ENCODE measurements at regions not wholly inside any gene's neighbourhood (a gene's known extent, or its start where the extent isn't known, plus 50 kb on each side); places are given as distances from the start of the nearest gene placed in this dataset.

- intact Hi-C loops (cut with micrococcal nuclease), result no loop called here
Observed at GRCh38 chr1:199305053-199305452, 666.2 kb downstream of the PTPRC start.

- intact Hi-C loops (cut with micrococcal nuclease), result no loop called here
Observed at GRCh38 chr1:199307496-199308264, 668.8 kb downstream of the PTPRC start.

GRCh38 chr1:199308349-199308846 is 669.6 kb downstream of the PTPRC start:
- intact Hi-C loops (cut with micrococcal nuclease), result no loop called here

- intact Hi-C loops (cut with micrococcal nuclease), result no loop called here
Observed at GRCh38 chr1:199310708-199311107, 671.9 kb downstream of the PTPRC start.

GRCh38 chr1:199311478-199312262 is 672.8 kb downstream of the PTPRC start:
- intact Hi-C loops (cut with micrococcal nuclease), result no loop called here

GRCh38 chr1:199312626-199313025 is 673.8 kb downstream of the PTPRC start:
- intact Hi-C loops (cut with micrococcal nuclease), result no loop called here

- intact Hi-C loops (cut with micrococcal nuclease), result no loop called here
Observed at GRCh38 chr1:199313444-199313843, 674.6 kb downstream of the PTPRC start.

- intact Hi-C loops (cut with micrococcal nuclease), result no loop called here
Observed at GRCh38 chr1:199319341-199319740, 680.5 kb downstream of the PTPRC start.

GRCh38 chr1:199322278-199322677 is 683.4 kb downstream of the PTPRC start:
- intact Hi-C loops (cut with micrococcal nuclease), result no loop called here

GRCh38 chr1:199333180-199333579 is 694.3 kb upstream of the NR5A2 start:
- intact Hi-C loops (cut with micrococcal nuclease), result no loop called here

GRCh38 chr1:199335496-199335895 is 692.0 kb upstream of the NR5A2 start:
- intact Hi-C loops (cut with micrococcal nuclease), result no loop called here

GRCh38 chr1:199336745-199337640 is 690.5 kb upstream of the NR5A2 start:
- intact Hi-C loops (cut with micrococcal nuclease), result no loop called here

GRCh38 chr1:199338760-199339159 is 688.8 kb upstream of the NR5A2 start:
- intact Hi-C loops (cut with micrococcal nuclease), result no loop called here

- intact Hi-C loops (cut with micrococcal nuclease), result no loop called here
Observed at GRCh38 chr1:199352351-199352750, 675.2 kb upstream of the NR5A2 start.

GRCh38 chr1:199353906-199354305 is 673.6 kb upstream of the NR5A2 start:
- intact Hi-C loops (cut with micrococcal nuclease), result no loop called here

- intact Hi-C loops (cut with micrococcal nuclease), result no loop called here
Observed at GRCh38 chr1:199356561-199356960, 670.9 kb upstream of the NR5A2 start.

- intact Hi-C loops (cut with micrococcal nuclease), result no loop called here
Observed at GRCh38 chr1:199357599-199357998, 669.9 kb upstream of the NR5A2 start.

GRCh38 chr1:199362996-199363395 is 664.5 kb upstream of the NR5A2 start:
- intact Hi-C loops (cut with micrococcal nuclease), result no loop called here

GRCh38 chr1:199373139-199373538 is 654.4 kb upstream of the NR5A2 start:
- intact Hi-C loops (cut with micrococcal nuclease), result no loop called here

GRCh38 chr1:199377211-199377610 is 650.3 kb upstream of the NR5A2 start:
- intact Hi-C loops (cut with micrococcal nuclease), result no loop called here

- intact Hi-C loops (cut with micrococcal nuclease), result no loop called here
Observed at GRCh38 chr1:199383793-199384192, 643.7 kb upstream of the NR5A2 start.

GRCh38 chr1:199394856-199395255 is 632.7 kb upstream of the NR5A2 start:
- intact Hi-C loops (cut with micrococcal nuclease), result no loop called here
